ENCODE measurements at regions not wholly inside any gene's neighbourhood (a gene's known extent, or its start where the extent isn't known, plus 50 kb on each side); places are given as distances from the start of the nearest gene placed in this dataset.

- H3K9me3 Mint-ChIP-seq: no peaks in the 10 kb centered on the region
- peaks cover 21% of the 10 kb centered on the region for H3K4me1 Mint-ChIP-seq (ENCODE audit: low read depth)
- peaks cover 82% of the 10 kb centered on the region for H3K27me3 Mint-ChIP-seq
- intact Hi-C loops (cut with micrococcal nuclease): no loop called here
- no peak overlapping the region for H3K4me3 Mint-ChIP-seq
- no peaks in the 10 kb centered on the region for H3K36me3 Mint-ChIP-seq (ENCODE audit: low read depth)
- no peak overlapping the region for H3K27ac Mint-ChIP-seq
Measured at GRCh38 chr20:62551407-62552323, 75.9 kb upstream of the GATA5 start.

GRCh38 chr20:62552613-62553012 is 76.8 kb upstream of the GATA5 start:
- Mint-ChIP-seq H3K27me3 (peaks cover 73% of the 10 kb centered on the region), H3K4me1 (ENCODE audit: low read depth) (peaks cover 21% of the 10 kb centered on the region), H3K9me3 (no peaks in the 10 kb centered on the region), H3K27ac (no peak overlapping the region), H3K4me3 (no peak overlapping the region), H3K36me3 (ENCODE audit: low read depth) (no peaks in the 10 kb centered on the region)
- intact Hi-C loops (cut with micrococcal nuclease): no loop called here

- Mint-ChIP-seq H3K4me1 (ENCODE audit: low read depth) (peaks cover 21% of the 10 kb centered on the region), H3K4me3 (no peak overlapping the region), H3K27me3 (peaks cover 69% of the 10 kb centered on the region), H3K36me3 (ENCODE audit: low read depth) (no peaks in the 10 kb centered on the region), H3K27ac (no peak overlapping the region), H3K9me3 (no peaks in the 10 kb centered on the region)
- intact Hi-C loops (cut with micrococcal nuclease): no loop called here
Measured at GRCh38 chr20:62553136-62553837, 77.5 kb upstream of the GATA5 start.

- intact Hi-C loops (cut with micrococcal nuclease): no loop called here
- peaks cover 65% of the 10 kb centered on the region for H3K27me3 Mint-ChIP-seq
Measured at GRCh38 chr20:62553838-62554161, 78.0 kb upstream of the GATA5 start.

GRCh38 chr20:62554214-62554897 is 78.6 kb upstream of the GATA5 start:
- Mint-ChIP-seq H3K36me3 (ENCODE audit: low read depth) (no peaks in the 10 kb centered on the region), H3K4me1 (ENCODE audit: low read depth) (peaks cover 15% of the 10 kb centered on the region), H3K27me3 (peaks cover 60% of the 10 kb centered on the region), H3K27ac (no peak overlapping the region), H3K9me3 (no peaks in the 10 kb centered on the region), H3K4me3 (no peak overlapping the region)
- intact Hi-C loops (cut with micrococcal nuclease): no loop called here

More at GRCh38 chr20:62553838-62554161, 78.0 kb upstream of the GATA5 start:
- H3K9me3 Mint-ChIP-seq: no peaks in the 10 kb centered on the region
- no peak overlapping the region for H3K27ac Mint-ChIP-seq
- no peaks in the 10 kb centered on the region for H3K36me3 Mint-ChIP-seq (ENCODE audit: low read depth)
- H3K4me3 Mint-ChIP-seq: no peak overlapping the region
- peaks cover 17% of the 10 kb centered on the region for H3K4me1 Mint-ChIP-seq (ENCODE audit: low read depth)

- intact Hi-C loops (cut with micrococcal nuclease): no loop called here
- no peaks in the 10 kb centered on the region for H3K9me3 Mint-ChIP-seq
- peaks cover 53% of the 10 kb centered on the region for H3K27me3 Mint-ChIP-seq
Measured at GRCh38 chr20:62554898-62555641, 79.3 kb upstream of the GATA5 start.

GRCh38 chr20:62555642-62556420 is 80.0 kb upstream of the GATA5 start:
- Mint-ChIP-seq H3K4me1 (ENCODE audit: low read depth) (peaks cover 9% of the 10 kb centered on the region), H3K27me3 (peaks cover 52% of the 10 kb centered on the region), H3K27ac (no peak overlapping the region), H3K9me3 (no peaks in the 10 kb centered on the region), H3K36me3 (ENCODE audit: low read depth) (no peaks in the 10 kb centered on the region), H3K4me3 (no peak overlapping the region)
- intact Hi-C loops (cut with micrococcal nuclease): no loop called here

More at GRCh38 chr20:62554898-62555641, 79.3 kb upstream of the GATA5 start:
- Mint-ChIP-seq H3K4me1 (ENCODE audit: low read depth) (peaks cover 15% of the 10 kb centered on the region), H3K36me3 (ENCODE audit: low read depth) (no peaks in the 10 kb centered on the region), H3K27ac (no peak overlapping the region), H3K4me3 (no peak overlapping the region)

GRCh38 chr20:62557462-62557861 is 81.7 kb upstream of the GATA5 start:
- peaks cover 7% of the 10 kb centered on the region for H3K4me1 Mint-ChIP-seq (ENCODE audit: low read depth)
- H3K27me3 Mint-ChIP-seq: peaks cover 53% of the 10 kb centered on the region
- intact Hi-C loops (cut with micrococcal nuclease): no loop called here
- H3K4me3 Mint-ChIP-seq: no peak overlapping the region
- H3K9me3 Mint-ChIP-seq: no peaks in the 10 kb centered on the region
- no peak overlapping the region for H3K27ac Mint-ChIP-seq
- no peaks in the 10 kb centered on the region for H3K36me3 Mint-ChIP-seq (ENCODE audit: low read depth)

- H3K9me3 Mint-ChIP-seq: no peaks in the 10 kb centered on the region
- H3K27me3 Mint-ChIP-seq: peaks cover 52% of the 10 kb centered on the region
- no peak overlapping the region for H3K27ac Mint-ChIP-seq
- intact Hi-C loops (cut with micrococcal nuclease): no loop called here
- H3K4me3 Mint-ChIP-seq: no peak overlapping the region
- H3K36me3 Mint-ChIP-seq (ENCODE audit: low read depth): no peaks in the 10 kb centered on the region
- peaks cover 7% of the 10 kb centered on the region for H3K4me1 Mint-ChIP-seq (ENCODE audit: low read depth)
Measured at GRCh38 chr20:62557999-62558408, 82.2 kb upstream of the GATA5 start.

- H3K4me1 Mint-ChIP-seq (ENCODE audit: low read depth): peaks cover 7% of the 10 kb centered on the region
- intact Hi-C loops (cut with micrococcal nuclease): no loop called here
- H3K4me3 Mint-ChIP-seq: no peak overlapping the region
Measured at GRCh38 chr20:62558779-62559178, 83.0 kb upstream of the GATA5 start.

GRCh38 chr20:62560162-62560561 is 82.1 kb upstream of the SLCO4A1 start:
- intact Hi-C loops (cut with micrococcal nuclease): no loop called here
- Mint-ChIP-seq H3K27me3 (peaks cover 45% of the 10 kb centered on the region), H3K4me3 (no peak overlapping the region), H3K27ac (no peak overlapping the region), H3K9me3 (no peaks in the 10 kb centered on the region), H3K4me1 (ENCODE audit: low read depth) (peaks cover 7% of the 10 kb centered on the region), H3K36me3 (ENCODE audit: low read depth) (no peaks in the 10 kb centered on the region)

More at GRCh38 chr20:62558779-62559178, 83.0 kb upstream of the GATA5 start:
- peaks cover 49% of the 10 kb centered on the region for H3K27me3 Mint-ChIP-seq
- H3K9me3 Mint-ChIP-seq: no peaks in the 10 kb centered on the region
- H3K27ac Mint-ChIP-seq: no peak overlapping the region
- no peaks in the 10 kb centered on the region for H3K36me3 Mint-ChIP-seq (ENCODE audit: low read depth)

- Mint-ChIP-seq H3K9me3 (no peaks in the 10 kb centered on the region), H3K27ac (no peak overlapping the region), H3K27me3 (peaks cover 40% of the 10 kb centered on the region), H3K4me3 (no peak overlapping the region), H3K36me3 (ENCODE audit: low read depth) (no peaks in the 10 kb centered on the region), H3K4me1 (ENCODE audit: low read depth) (peaks cover 7% of the 10 kb centered on the region)
- intact Hi-C loops (cut with micrococcal nuclease): no loop called here
Measured at GRCh38 chr20:62561182-62561581, 81.1 kb upstream of the SLCO4A1 start.

GRCh38 chr20:62561948-62562347 is 80.4 kb upstream of the SLCO4A1 start:
- H3K4me3 Mint-ChIP-seq: no peak overlapping the region

More at GRCh38 chr20:62561948-62562347, 80.4 kb upstream of the SLCO4A1 start:
- Mint-ChIP-seq H3K4me1 (ENCODE audit: low read depth) (peaks cover 7% of the 10 kb centered on the region), H3K27me3 (peaks cover 38% of the 10 kb centered on the region), H3K36me3 (ENCODE audit: low read depth) (no peaks in the 10 kb centered on the region), H3K27ac (no peak overlapping the region), H3K9me3 (no peaks in the 10 kb centered on the region)
- intact Hi-C loops (cut with micrococcal nuclease): no loop called here

Data from dendritic cell treated with granulocyte-macrophage colony-stimulating factor and Interleukin-4, amounts not matched to agents 40 ng/mL and 50 ng/mL, for 4 days (primary cell).